ENCODE measurements at regions not wholly inside any gene's neighbourhood (a gene's known extent, or its start where the extent isn't known, plus 50 kb on each side); places are given as distances from the start of the nearest gene placed in this dataset.

DNA sequence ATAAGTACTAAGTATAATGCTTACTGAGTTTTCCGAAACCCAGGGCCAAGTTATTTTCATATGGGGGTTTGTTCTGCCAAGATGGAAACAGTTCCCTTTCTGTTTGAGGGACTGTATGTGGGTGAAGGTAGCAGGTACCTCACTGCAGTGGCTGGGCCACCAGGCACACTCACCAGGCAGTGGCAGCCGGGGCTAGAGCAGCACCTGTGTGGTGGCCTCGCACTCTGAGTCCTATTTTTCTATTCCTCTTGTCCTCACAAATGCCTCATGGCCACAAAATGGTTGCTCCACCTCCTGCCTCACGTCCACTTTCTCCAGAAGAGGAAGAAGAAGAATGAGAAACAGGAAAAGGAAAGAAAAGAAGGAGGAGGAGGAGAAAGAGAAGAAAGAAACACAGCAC lies 167.3 kb upstream of the SHH start:
- TF ChIP-seq, protein P1, sequence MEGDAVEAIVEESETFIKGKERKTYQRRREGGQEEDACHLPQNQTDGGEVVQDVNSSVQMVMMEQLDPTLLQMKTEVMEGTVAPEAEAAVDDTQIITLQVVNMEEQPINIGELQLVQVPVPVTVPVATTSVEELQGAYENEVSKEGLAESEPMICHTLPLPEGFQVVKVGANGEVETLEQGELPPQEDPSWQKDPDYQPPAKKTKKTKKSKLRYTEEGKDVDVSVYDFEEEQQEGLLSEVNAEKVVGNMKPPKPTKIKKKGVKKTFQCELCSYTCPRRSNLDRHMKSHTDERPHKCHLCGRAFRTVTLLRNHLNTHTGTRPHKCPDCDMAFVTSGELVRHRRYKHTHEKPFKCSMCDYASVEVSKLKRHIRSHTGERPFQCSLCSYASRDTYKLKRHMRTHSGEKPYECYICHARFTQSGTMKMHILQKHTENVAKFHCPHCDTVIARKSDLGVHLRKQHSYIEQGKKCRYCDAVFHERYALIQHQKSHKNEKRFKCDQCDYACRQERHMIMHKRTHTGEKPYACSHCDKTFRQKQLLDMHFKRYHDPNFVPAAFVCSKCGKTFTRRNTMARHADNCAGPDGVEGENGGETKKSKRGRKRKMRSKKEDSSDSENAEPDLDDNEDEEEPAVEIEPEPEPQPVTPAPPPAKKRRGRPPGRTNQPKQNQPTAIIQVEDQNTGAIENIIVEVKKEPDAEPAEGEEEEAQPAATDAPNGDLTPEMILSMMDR (CRISPR knock-in tag; IDR thresholded peaks at IDR 0.05): no peak
- TF ChIP-seq, protein P2, sequence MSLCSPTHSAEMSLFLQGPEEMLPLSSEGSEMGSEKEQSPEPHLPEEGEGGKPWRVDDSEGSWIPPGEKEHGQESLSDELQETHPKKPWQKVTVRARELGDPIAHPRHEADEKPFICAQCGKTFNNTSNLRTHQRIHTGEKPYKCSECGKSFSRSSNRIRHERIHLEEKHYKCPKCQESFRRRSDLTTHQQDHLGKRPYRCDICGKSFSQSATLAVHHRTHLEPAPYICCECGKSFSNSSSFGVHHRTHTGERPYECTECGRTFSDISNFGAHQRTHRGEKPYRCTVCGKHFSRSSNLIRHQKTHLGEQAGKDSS (CRISPR knock-in tag; IDR thresholded peaks at IDR 0.05; ENCODE audit: borderline replicate concordance, low read depth): no peak
- no peak for TF ChIP-seq PAX8 (CRISPR knock-in tag; IDR thresholded peaks at IDR 0.05; ENCODE audit: borderline replicate concordance)
- TF ChIP-seq KLF15 (CRISPR knock-in tag; IDR thresholded peaks at IDR 0.05; ENCODE audit: borderline replicate concordance): no peak
- TF ChIP-seq GABPA (IDR thresholded peaks at IDR 0.05; ENCODE audit: low read depth, low read length): no peak
- no peak for TF ChIP-seq GABPA (CRISPR knock-in tag; IDR thresholded peaks at IDR 0.05; ENCODE audit: low read depth)

All from HepG2 (cell line).